Gastroesophageal sphincter (tissue), 3 donors: ENCODE measurements at regions not wholly inside any gene's neighbourhood (a gene's known extent, or its start where the extent isn't known, plus 50 kb on each side); places are given as distances from the start of the nearest gene placed in this dataset.

Source experiments
- EP300 ChIP-seq: sonication (generic); formaldehyde crosslinking; IDR thresholded peaks from one replicate; pipeline ENCODE4 v1.6.1; 2017; ENCODE audit warnings: antibody characterized with exemption, mild to moderate bottlenecking
- POLR2A ChIP-seq, 2 donors: fragments of 450-650 bp; IDR thresholded peaks; one replicate each; pipeline ENCODE4 v1.6.1; 2017; ENCODE audit warnings: antibody characterized with exemption in 2 of 2, mild to moderate bottlenecking in 2 of 2, moderate library complexity in 1 of 2
- POLR2AphosphoS5 ChIP-seq: sonication (generic); formaldehyde crosslinking; IDR thresholded peaks from one replicate; pipeline ENCODE4 v1.6.1; 2017; ENCODE audit warnings: antibody characterized with exemption
- TF ChIP-seq, protein P1 (sequence below), 4 experiments: fragments of 200-600 bp in 2 of 4; fragments of 450-650 bp in 2 of 4; sonication (generic) in 1 of 4; IDR thresholded peaks; one replicate each; pipeline ENCODE4 v1.5.1; 2017 to 2019; ENCODE audit warnings: antibody characterized with exemption in 4 of 4, mild to moderate bottlenecking in 2 of 4, moderate library complexity in 2 of 4

DNA sequence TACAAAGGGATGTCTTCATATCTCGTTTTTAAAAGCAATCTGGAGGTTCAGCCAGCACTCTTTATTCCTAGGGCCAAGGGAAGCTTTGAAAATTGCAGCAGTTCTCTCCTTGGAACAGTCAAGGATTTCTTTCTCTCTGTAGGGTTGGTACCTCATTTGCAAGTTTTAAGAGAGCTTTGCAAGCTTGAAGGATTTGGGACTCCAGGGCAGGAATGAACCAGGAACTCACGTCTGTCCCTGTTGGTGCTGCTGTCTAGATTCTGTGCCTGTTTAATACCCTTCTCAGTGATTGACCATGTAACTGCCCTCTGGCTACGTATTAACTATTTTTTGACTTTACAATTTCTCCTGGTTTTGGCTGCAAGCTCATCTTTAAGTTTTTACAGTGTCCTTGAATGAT lies 262.5 kb upstream of the ST6GAL2 start:
- TF ChIP-seq, protein P1, sequence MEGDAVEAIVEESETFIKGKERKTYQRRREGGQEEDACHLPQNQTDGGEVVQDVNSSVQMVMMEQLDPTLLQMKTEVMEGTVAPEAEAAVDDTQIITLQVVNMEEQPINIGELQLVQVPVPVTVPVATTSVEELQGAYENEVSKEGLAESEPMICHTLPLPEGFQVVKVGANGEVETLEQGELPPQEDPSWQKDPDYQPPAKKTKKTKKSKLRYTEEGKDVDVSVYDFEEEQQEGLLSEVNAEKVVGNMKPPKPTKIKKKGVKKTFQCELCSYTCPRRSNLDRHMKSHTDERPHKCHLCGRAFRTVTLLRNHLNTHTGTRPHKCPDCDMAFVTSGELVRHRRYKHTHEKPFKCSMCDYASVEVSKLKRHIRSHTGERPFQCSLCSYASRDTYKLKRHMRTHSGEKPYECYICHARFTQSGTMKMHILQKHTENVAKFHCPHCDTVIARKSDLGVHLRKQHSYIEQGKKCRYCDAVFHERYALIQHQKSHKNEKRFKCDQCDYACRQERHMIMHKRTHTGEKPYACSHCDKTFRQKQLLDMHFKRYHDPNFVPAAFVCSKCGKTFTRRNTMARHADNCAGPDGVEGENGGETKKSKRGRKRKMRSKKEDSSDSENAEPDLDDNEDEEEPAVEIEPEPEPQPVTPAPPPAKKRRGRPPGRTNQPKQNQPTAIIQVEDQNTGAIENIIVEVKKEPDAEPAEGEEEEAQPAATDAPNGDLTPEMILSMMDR (IDR thresholded peaks at IDR 0.05), result no peak
- TF ChIP-seq POLR2A (IDR thresholded peaks at IDR 0.05), result no peak
- TF ChIP-seq POLR2AphosphoS5, result no peak
- TF ChIP-seq EP300, result no peak
